GM10266 (cell line): ENCODE measurements at regions not wholly inside any gene's neighbourhood (a gene's known extent, or its start where the extent isn't known, plus 50 kb on each side); places are given as distances from the start of the nearest gene placed in this dataset.
"Not testable (repeated sequence)": the region's sequence is repeated elsewhere in the genome, so short reads cannot be mapped to it uniquely, and the experiment has no call there.

ENCODE experiments used
- DNase-seq: peaks from one replicate; pipeline ENCODE4 v3.0.0; 2012; ENCODE audit errors: extremely low spot score
- TF ChIP-seq, protein P1 (sequence below): IDR thresholded peaks from 2 replicates; pipeline ENCODE4 v1.5.1; 2012; ENCODE audit warnings: mild to moderate bottlenecking, low read depth; ENCODE audit not compliant: control insufficient read depth, insufficient read depth; ENCODE audit errors: missing control alignments

- DNase-seq: no peak
- TF ChIP-seq, protein P1, sequence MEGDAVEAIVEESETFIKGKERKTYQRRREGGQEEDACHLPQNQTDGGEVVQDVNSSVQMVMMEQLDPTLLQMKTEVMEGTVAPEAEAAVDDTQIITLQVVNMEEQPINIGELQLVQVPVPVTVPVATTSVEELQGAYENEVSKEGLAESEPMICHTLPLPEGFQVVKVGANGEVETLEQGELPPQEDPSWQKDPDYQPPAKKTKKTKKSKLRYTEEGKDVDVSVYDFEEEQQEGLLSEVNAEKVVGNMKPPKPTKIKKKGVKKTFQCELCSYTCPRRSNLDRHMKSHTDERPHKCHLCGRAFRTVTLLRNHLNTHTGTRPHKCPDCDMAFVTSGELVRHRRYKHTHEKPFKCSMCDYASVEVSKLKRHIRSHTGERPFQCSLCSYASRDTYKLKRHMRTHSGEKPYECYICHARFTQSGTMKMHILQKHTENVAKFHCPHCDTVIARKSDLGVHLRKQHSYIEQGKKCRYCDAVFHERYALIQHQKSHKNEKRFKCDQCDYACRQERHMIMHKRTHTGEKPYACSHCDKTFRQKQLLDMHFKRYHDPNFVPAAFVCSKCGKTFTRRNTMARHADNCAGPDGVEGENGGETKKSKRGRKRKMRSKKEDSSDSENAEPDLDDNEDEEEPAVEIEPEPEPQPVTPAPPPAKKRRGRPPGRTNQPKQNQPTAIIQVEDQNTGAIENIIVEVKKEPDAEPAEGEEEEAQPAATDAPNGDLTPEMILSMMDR: no peak
Measured at GRCh38 chr18:70822117-70822516, 533.3 kb downstream of the SOCS6 start.

- no peak for DNase-seq
- TF ChIP-seq, protein P1: no peak
Measured at GRCh38 chr18:70808481-70809056, 519.7 kb downstream of the SOCS6 start.

- peak; percentile 28 for DNase-seq
- TF ChIP-seq, protein P1: peak; percentile 75
Measured at GRCh38 chr18:70781860-70782453, 493.1 kb downstream of the SOCS6 start.

DNA sequence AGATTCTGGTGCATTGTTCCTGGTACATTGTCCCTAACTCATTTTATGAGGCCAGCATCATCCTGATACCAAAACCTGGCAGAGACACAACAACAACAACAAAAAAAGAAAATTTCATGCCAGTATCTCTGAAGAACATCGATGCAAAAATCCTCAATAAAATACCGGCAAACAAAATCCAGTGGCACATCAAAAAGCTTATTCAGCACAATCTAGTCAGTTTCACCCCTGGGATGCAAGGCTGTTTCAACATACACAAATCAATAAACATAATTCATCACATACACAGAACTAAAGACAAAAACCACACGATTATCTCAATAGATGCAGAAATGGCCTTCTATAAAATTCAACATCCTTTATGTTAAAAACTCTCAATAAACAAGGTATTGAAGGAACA is 477.4 kb downstream of the SOCS6 start:
- not testable (repeated sequence) for DNase-seq

- TF ChIP-seq, protein P1: no peak
- no peak for DNase-seq
Measured at GRCh38 chr18:70762812-70763211, 474.0 kb downstream of the SOCS6 start.

GRCh38 chr18:70758780-70759179 is 469.9 kb downstream of the SOCS6 start:
- TF ChIP-seq, protein P1: no peak

DNA sequence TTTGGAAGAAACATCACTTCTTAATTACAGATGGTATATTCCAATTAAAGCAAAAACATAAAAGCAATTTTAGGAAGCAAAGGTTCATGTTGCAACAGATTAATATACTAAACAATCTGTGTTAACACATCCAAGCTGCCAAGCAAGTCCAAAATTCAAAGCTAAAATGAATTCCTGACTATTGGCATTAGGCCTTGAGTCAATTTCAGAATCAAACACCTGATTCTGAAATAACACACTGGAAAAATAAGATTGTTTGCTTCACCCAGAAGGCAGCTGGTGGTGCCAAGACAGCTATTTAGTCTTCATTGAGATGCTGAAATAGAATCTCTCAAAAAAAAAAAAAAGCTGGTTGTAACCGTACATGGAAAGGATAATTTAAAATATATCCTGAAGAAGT is 465.6 kb downstream of the SOCS6 start:
- TF ChIP-seq, protein P1: no peak
- no peak for DNase-seq

More at GRCh38 chr18:70758780-70759179, 469.9 kb downstream of the SOCS6 start:
- no peak for DNase-seq
